Nephron progenitor cell (in vitro differentiated cells): ENCODE measurements at regions not wholly inside any gene's neighbourhood (a gene's known extent, or its start where the extent isn't known, plus 50 kb on each side); places are given as distances from the start of the nearest gene placed in this dataset.
A peak's percentile ranks its signal among the peaks of the same experiment; 100 is the strongest.
"Not testable (repeated sequence)": the region's sequence is repeated elsewhere in the genome, so short reads cannot be mapped to it uniquely, and the experiment has no call there.

Experiments used
- DNase-seq: peaks from one replicate; pipeline ENCODE4 v3.0.0; 2021
- H3K27ac Mint-ChIP-seq: 2 replicates; pipeline ENCODE4 v1.8.0; 2021; ENCODE audit warnings: mild to moderate bottlenecking, moderate library complexity, mixed read lengths
- H3K27me3 Mint-ChIP-seq: 2 replicates; pipeline ENCODE4 v1.8.0; 2021; ENCODE audit warnings: mild to moderate bottlenecking, low read depth, mixed read lengths; ENCODE audit not compliant: poor library complexity
- H3K36me3 Mint-ChIP-seq: 2 replicates; pipeline ENCODE4 v1.8.0; 2021; ENCODE audit warnings: low read depth, mixed read lengths
- H3K4me1 Mint-ChIP-seq: 2 replicates; pipeline ENCODE4 v1.8.0; 2021; ENCODE audit warnings: mixed read lengths
- H3K4me3 Mint-ChIP-seq: 2 replicates; pipeline ENCODE4 v1.8.0; 2021; ENCODE audit warnings: mild to moderate bottlenecking, moderate library complexity, mixed read lengths
- H3K9me3 Mint-ChIP-seq: 2 replicates; pipeline ENCODE4 v1.8.0; 2021; ENCODE audit warnings: mild to moderate bottlenecking, moderate library complexity, mixed read lengths
- CTCF ChIP-seq: fragments of 200-600 bp; sonication (generic); IDR thresholded peaks from 2 replicates; pipeline ENCODE4 v1.5.0; 2021; ENCODE audit warnings: antibody characterized with exemption

GRCh38 chr2:222360146-222360545, 61.3 kb upstream of the PAX3 start:
- no peaks in the 10 kb centered on the region for H3K36me3 Mint-ChIP-seq
- no peaks in the 10 kb centered on the region for H3K27me3 Mint-ChIP-seq
- H3K4me1 Mint-ChIP-seq = peaks cover 46% of the 10 kb centered on the region
- DNase-seq = no peak
- H3K4me3 Mint-ChIP-seq = no peak overlapping the region
- no peak overlapping the region for H3K27ac Mint-ChIP-seq
- H3K9me3 Mint-ChIP-seq = peaks cover 12% of the 10 kb centered on the region
- TF ChIP-seq CTCF = no peak

- H3K27me3 Mint-ChIP-seq = no peaks in the 10 kb centered on the region
- no peak for TF ChIP-seq CTCF
- H3K27ac Mint-ChIP-seq = no peak overlapping the region
- no peak overlapping the region for H3K4me3 Mint-ChIP-seq
- peaks cover 41% of the 10 kb centered on the region for H3K4me1 Mint-ChIP-seq
- H3K36me3 Mint-ChIP-seq = no peaks in the 10 kb centered on the region
- DNase-seq = no peak
- peaks cover 18% of the 10 kb centered on the region for H3K9me3 Mint-ChIP-seq
Observed at GRCh38 chr2:222360997-222361396, 62.2 kb upstream of the PAX3 start.

GRCh38 chr2:222361787-222362186, 62.6 kb upstream of the SGPP2 start:
- Mint-ChIP-seq H3K36me3 (no peaks in the 10 kb centered on the region), H3K27me3 (no peaks in the 10 kb centered on the region), H3K27ac (no peak overlapping the region), H3K9me3 (peaks cover 26% of the 10 kb centered on the region), H3K4me1 (peaks cover 39% of the 10 kb centered on the region), H3K4me3 (no peak overlapping the region)
- no peak for TF ChIP-seq CTCF
- DNase-seq = no peak

- Mint-ChIP-seq H3K27ac (no peak overlapping the region), H3K9me3 (peaks cover 31% of the 10 kb centered on the region), H3K4me1 (peaks cover 39% of the 10 kb centered on the region), H3K36me3 (peaks cover 5% of the 10 kb centered on the region), H3K27me3 (no peaks in the 10 kb centered on the region), H3K4me3 (no peak overlapping the region)
- TF ChIP-seq CTCF = no peak
- no peak for DNase-seq
Observed at GRCh38 chr2:222362336-222362735, 62.0 kb upstream of the SGPP2 start.

GRCh38 chr2:222364285-222364895, 60.0 kb upstream of the SGPP2 start:
- Mint-ChIP-seq H3K4me3 (no peak overlapping the region), H3K36me3 (peaks cover 20% of the 10 kb centered on the region), H3K9me3 (peaks cover 47% of the 10 kb centered on the region), H3K4me1 (peaks cover 29% of the 10 kb centered on the region), H3K27ac (no peak overlapping the region), H3K27me3 (no peaks in the 10 kb centered on the region)
- no peak for TF ChIP-seq CTCF
- DNase-seq = no peak

GRCh38 chr2:222368280-222368679, 56.1 kb upstream of the SGPP2 start:
- peaks cover 63% of the 10 kb centered on the region for H3K9me3 Mint-ChIP-seq
- peak; percentile 5 for DNase-seq
- H3K27me3 Mint-ChIP-seq, H3K4me1 Mint-ChIP-seq, H3K27ac Mint-ChIP-seq, H3K4me3 Mint-ChIP-seq: not testable (repeated sequence)
- peaks cover 27% of the 10 kb centered on the region for H3K36me3 Mint-ChIP-seq
